Spleen (tissue), 7 donors: ENCODE measurements at regions not wholly inside any gene's neighbourhood (a gene's known extent, or its start where the extent isn't known, plus 50 kb on each side); places are given as distances from the start of the nearest gene placed in this dataset.

Experiments
- CTCF ChIP-seq, 11 experiments: fragments of 200-600 bp in 7 of 11; fragments of 450-650 bp in 4 of 11; sonication (generic) in 4 of 11; IDR thresholded peaks in 8 of 11; conservative IDR thresholded peaks in 3 of 11; 1 replicate in 7 of 11; 2 replicates in 4 of 11; pipeline versions ENCODE4 v1.4.0 to v1.8.0; 2016 to 2021; ENCODE audit warnings: antibody characterized with exemption in 11 of 11, inconsistent platforms in 4 of 11, mild to moderate bottlenecking in 1 of 11
- POLR2A ChIP-seq, 3 donors: fragments of 450-650 bp; IDR thresholded peaks; one replicate each; pipeline ENCODE4 v1.5.1; 2017; ENCODE audit warnings: antibody characterized with exemption in 3 of 3, mild to moderate bottlenecking in 1 of 3
- donor health status: DM: no; HTN: no; CAD: no; lungs with moderate emphysema.
- donor health status: DM: no; HTN: no; CAD: no.
- donor health status: DM: no; HTN: no; CAD: no.

DNA sequence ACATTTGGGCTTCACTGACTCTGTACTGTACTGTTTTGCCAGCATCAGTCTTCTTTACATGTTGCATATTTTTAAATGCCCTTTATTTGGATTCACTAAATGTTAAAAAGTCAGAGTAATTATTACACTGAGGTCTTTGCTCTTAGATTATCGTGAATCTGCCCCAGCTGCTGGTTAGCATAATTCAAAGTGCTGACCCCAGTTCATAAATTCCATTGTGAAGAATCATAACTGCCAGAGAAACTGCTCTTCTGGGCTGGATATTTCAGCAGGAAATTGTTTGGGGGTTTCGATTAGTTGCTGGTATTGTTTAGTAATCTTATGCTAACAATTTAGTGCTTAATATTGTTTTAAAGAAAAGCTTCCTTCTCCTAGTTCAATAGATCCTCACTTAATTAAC, 682.1 kb upstream of the MAP3K7 start:
- TF ChIP-seq CTCF (IDR thresholded peaks at IDR 0.05 in 8 of 11, conservative IDR thresholded peaks at IDR 0.05 in 3 of 11) = no peak
- TF ChIP-seq POLR2A (IDR thresholded peaks at IDR 0.05) = no peak
